GM19099 (cell line): ENCODE measurements at regions not wholly inside any gene's neighbourhood (a gene's known extent, or its start where the extent isn't known, plus 50 kb on each side); places are given as distances from the start of the nearest gene placed in this dataset.

Experiments used
- POLR2A ChIP-seq: IDR thresholded peaks from 3 replicates; pipeline ENCODE4 v1.6.1; 2011; ENCODE audit warnings: low read depth; ENCODE audit not compliant: insufficient read length; ENCODE audit errors: extremely low read depth

DNA sequence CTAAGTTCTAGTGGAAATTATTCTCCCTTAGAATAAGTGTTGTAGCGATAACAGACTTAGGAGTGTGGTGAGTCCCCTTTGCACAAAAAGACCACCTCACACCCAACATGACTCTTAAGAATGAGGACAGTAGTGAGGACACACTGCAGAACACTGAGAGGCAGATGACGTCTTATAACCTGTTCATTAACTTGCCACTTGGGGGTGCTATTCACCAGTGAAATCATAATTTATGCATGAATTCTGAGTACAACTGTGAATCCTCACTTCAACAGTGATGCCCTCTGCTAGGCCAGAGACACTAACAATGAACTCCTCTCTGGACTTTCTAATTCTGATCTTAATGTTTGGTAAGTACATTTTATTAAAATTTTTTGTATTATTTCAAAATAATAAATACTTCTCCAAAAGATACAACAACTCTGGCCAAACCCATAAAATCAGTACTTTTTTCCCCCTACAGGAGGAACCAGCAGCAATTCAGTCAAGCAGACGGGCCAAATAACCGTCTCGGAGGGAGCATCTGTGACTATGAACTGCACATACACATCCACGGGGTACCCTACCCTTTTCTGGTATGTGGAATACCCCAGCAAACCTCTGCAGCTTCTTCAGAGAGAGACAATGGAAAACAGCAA is 274.7 kb downstream of the DAD1 start:
- TF ChIP-seq POLR2A = no peak

DNA sequence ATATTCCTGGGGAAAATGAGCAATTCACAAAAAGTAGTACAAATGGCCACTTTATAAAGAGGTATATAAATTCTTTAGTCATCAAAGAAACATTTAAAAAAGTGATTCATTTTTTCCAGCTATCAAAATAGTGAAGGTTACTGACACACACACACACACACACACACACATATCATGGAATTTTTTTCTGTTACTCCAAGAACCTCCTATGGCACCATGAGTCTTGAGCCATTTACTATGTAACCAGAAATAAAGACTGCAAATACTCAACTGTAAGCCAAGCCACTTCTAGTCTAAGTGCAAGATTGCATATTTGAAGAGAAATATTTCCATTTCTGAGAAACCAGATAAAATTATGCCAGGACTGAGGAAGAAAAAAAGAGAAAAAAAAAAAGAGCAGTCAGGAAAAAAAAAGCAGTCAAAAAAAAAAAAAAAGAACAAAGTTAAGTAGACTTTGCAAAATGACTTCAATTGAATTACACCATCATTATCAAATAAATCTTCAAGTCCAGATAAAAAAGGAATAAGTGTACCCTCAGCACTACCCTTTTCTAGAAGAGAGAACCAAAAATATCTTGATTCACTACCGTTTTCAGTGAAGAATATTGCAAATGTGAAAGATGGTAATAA is 275.7 kb downstream of the DAD1 start:
- no peak for TF ChIP-seq POLR2A

DNA sequence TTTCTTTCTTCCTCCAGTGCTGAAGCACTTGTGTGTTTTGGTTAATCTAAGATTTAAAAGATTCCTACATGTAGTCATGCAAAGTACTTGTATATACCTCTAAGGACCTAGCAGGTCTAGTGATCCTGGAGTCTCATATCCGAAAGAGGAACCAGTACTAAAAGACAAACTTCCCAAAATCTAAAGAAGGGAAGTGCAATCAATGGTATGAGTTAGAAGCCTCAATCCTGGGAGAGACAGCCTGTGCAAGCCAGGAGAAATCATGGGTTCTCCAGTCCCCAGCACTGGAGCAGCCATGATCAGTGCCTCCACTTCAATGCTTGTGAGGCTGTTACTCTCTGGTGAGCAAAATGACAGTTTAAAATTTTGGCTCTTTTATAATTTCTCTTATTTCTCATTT is 277.4 kb downstream of the DAD1 start:
- no peak for TF ChIP-seq POLR2A

DNA sequence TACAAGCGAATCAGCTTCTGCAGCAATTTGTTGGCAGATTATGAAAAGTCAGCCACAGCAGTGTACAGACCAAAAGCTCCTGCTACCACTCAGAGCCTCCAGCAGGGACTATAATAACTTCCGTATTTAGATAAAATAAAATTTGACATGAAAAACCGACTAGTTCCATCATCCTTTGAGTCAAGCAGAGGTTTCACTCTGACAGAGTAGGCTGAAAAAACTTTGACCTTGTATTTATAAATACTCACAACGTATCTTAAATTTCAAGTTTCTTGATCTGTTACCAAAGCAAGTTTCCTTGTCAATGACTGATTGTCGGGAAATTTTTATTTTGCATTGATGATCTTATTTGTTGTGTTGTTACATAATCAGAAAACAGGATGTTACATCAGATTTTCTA is 283.4 kb downstream of the DAD1 start:
- no peak for TF ChIP-seq POLR2A

- TF ChIP-seq POLR2A = no peak
These were observed 284.7 kb downstream of the DAD1 start for GRCh38 chr14:22304326-22304725.

DNA sequence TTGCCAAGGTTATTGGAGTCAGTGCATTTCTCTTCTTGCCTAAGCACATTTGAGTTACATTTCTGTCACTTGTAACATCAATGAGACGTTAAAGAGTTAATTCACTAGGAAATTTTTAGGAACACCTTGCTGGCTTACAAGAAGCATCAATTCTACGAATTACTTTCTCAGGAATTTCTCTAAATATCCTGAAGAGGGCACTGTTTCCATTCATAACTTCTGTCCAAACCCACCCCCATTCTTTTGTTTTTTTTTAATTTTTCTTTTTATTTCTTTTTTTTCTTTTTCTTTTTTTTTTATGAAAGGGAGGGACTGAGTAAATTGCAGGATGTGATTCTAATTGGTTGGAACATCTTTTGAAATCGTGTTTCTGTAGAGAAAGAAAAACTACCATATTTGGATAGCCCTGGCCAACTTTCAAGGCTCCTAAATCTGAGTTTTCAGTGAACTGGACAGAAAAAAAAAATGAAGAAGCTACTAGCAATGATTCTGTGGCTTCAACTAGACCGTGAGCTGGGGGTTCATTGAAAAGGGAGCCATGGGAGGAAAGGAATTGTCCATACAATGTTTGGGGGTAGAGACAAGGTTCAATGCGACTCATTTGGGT is 285.3 kb downstream of the DAD1 start:
- no peak for TF ChIP-seq POLR2A

DNA sequence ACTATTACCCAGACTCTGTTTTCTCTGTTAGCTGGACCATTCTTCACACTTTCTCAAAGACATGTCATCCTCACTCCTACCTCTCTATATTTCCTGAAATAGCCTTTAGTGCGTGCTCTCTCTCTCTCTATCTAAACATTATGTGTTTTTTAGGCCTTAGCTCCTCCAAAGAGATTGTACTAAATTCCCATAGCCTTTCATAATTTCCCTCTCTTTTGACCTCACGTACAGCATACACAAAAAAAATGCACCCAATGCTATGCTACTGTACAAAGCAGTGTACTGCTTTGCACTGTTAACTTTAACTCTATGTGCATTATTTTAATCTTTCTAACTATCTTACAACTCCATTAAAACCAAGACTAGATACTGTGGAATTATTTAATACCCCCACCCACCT is 288.4 kb downstream of the DAD1 start:
- no peak for TF ChIP-seq POLR2A

GRCh38 chr14:22297376-22297775 is 291.6 kb downstream of the DAD1 start:
- TF ChIP-seq POLR2A = no peak

GRCh38 chr14:22296722-22297121 is 292.3 kb downstream of the DAD1 start:
- TF ChIP-seq POLR2A = no peak

DNA sequence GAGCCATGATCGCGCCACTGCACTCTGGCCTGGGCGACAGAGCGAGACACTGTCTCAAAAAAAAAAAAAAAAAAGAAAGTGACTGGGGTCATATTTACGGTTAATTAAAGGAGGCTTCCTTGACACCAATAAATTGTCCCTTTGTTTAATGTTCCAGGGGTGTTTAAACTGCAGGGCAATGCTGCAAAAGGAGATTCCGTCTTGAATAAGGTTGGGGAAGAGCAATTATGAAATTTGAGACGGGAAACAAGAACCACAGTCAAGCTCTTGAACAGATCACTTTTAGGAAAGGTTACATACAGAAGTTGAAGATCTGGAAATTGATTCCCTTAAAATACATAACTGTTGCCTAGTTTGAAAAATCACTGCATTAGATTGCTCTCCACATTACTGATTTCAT is 292.9 kb downstream of the DAD1 start:
- no peak for TF ChIP-seq POLR2A

GRCh38 chr14:22291406-22291805 is 297.6 kb downstream of the DAD1 start:
- no peak for TF ChIP-seq POLR2A

DNA sequence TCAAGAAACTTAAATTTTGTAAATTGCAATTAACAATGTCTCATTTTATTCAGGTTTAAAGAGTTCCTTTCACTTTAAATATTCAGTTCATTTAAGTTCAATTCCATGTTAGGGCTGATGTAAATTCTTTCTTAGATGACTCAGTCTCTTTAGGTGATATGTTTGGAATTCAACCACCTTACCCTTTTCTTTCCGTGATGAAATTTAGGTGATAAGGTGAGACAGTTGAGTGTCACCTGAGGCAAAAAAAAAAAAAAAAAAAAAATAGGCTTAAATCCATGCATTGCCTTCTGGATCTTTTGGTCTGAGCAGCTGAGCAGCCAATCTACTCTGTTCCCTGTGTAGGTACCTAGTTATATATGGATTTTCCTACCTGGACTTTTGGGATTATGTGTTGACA is 299.5 kb downstream of the DAD1 start:
- no peak for TF ChIP-seq POLR2A

DNA sequence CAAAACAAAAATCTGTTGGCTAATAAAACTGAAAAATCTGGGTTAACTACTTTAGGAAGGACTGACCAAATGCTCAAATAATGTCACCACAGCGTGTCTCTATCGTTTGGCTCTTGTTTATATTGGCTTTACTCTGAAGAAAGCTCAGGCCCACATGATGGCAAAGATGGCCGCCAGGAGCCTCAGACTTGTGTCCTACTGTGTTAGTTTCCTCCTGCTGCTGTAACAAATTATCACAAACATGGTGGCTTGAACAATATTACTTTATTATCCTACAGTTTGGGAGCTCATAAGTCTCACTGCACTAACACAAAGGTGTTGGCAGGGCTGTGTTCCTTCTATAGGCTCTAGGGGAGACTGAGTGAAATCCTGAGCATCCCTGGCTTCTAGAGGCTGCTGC is 303.0 kb downstream of the DAD1 start:
- no peak for TF ChIP-seq POLR2A

DNA sequence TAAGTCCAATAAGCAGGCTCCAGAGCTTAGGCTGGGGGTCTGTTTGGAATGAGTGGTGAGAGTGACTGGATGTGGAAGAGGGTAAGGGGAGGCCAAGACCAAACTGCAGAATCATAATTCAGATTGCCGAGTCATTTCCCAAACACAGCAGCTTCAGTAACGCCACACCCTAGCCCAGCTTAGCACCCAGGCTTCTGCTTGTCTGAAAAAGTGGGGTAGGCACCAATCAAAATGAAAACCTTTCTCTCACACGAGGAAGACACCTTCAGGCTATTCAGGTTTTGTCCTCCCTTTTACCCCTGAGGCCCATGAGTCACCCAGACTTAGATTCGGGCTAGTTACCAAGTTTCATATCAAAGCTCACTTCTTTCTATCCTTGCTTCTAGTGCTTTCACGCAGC is 306.1 kb downstream of the DAD1 start:
- TF ChIP-seq POLR2A = no peak

- no peak for TF ChIP-seq POLR2A
These were observed 306.6 kb downstream of the DAD1 start for GRCh38 chr14:22282417-22282816.

GRCh38 chr14:22280497-22281316 is 308.3 kb downstream of the DAD1 start:
- TF ChIP-seq POLR2A = no peak
